HG03045 (cell line): ENCODE measurements at regions not wholly inside any gene's neighbourhood (a gene's known extent, or its start where the extent isn't known, plus 50 kb on each side); places are given as distances from the start of the nearest gene placed in this dataset.
"Not testable (repeated sequence)": the region's sequence is repeated elsewhere in the genome, so short reads cannot be mapped to it uniquely, and the experiment has no call there.

Experiments
- ATAC-seq: cut with Tn5 transposase; IDR thresholded peaks from one replicate; pipeline ENCODE4 v1.9.1; 2021; ENCODE audit warnings: mild to moderate bottlenecking, moderate library complexity; ENCODE audit not compliant: unreplicated experiment

DNA sequence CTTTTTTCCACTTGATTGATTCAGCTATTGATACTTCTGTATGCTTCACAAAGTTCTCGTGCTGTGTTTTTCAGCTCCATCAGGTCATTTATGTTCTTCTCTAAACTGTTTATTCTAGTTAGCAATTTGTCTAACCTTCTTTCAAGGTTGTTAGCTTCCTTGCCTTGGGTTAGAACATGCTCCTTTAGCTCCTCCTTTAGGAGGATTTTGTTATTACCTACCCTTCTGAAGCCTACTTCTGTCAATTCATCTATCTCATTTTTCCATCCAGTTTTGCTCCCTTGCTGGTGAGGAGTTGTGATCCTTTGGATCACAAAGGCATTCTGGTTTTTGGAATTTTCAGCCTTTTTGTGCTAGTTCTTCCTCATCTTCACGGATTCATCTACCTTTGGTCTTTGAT, 344.7 kb upstream of the CLEC14A start:
- not testable (repeated sequence) for ATAC-seq

DNA sequence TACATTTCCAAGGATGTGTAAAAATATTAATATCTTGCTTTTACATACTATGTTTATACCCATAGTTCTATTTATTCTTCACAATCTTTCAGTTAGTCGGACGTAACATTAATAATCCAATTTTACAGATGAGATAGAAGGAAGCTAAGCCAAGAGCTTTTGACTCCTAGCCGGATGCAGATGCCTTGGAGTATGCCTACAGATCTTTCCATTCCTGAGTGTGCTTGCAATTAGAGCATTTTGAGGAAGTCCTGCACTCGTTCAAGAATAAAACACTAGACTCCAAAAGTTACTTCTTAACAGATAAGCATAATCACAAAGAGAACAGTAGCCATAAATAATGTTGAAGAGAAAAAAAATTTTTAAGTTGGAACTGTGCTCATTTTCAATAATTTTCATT, 337.6 kb upstream of the CLEC14A start:
- no peak for ATAC-seq

DNA sequence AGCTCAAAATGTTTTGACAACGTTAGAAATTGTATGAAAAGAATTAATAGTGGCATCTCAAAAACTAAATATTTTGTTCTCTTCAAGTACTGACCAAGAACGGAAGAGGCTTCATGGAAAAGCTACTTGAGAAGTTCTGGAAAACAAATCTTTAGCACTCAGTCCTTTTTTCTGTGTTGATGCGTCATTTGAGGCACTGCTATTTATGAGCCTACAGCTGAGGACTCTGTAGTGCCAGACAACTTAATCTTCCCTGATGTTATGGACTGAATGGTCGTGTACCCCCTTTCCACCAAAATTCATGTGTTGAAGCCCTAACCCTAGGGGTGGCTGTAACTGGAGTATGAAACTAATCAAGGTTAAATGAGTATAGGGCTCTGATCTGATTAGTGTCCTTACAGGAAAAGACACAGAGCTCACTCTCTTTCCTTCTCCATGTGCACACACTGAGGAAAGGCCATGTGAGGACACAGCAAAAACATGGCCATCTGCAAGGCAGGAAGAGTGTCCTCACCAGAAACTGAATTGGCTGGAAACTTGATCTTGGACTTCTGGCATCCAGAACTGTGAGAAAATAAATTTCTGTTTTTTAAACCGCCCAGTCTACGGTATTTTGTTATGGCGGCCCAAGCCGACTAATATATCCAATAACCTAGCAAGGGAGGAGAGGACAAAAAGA, 337.0 kb upstream of the CLEC14A start:
- ATAC-seq = no peak

DNA sequence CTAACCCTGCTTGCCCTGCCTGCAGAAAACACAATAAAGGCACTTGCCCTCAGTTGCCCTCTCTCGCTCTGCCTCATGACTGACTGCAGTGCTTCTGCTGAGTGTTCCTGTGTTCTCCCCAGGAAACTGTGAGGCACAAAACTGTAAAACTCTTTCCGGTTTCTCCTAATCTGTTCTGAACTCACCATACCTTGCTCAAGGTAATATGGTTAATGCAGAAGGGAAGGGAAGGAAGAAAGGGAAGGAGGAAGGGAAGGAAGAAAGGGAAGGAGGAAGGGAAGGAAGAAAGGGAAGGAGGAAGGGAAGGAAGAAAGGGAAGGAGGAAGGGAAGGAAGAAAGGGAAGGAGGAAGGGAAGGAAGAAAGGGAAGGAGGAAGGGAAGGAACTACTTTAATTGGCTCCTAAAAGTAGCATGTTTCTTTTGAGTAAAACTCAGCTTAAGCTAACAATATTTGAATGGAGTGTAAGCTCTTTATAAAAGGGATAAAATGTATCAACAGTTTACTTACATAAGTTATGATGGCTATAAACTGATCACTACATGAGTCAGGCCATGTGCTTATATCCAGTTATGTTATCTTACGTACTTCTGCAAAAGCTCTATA, 334.0 kb upstream of the CLEC14A start:
- no peak for ATAC-seq

DNA sequence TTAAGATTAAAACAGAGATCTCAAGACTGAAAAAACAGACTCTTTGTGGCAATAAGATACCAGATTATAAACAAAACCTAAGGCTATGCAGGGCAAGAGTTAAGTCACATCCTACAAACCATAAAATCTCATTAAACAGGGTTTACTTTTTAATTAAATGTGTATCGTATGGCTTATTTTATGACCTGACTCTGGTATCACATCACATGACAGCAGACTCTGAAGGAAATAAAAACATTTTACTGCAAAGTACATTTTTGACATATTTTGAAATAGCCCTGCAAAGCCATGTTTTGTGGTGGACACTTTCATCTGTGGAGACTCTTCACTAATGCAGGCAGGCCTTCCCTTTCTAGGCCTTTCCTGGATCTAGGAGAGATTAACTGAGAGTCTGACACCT, 327.6 kb upstream of the CLEC14A start:
- no peak for ATAC-seq

DNA sequence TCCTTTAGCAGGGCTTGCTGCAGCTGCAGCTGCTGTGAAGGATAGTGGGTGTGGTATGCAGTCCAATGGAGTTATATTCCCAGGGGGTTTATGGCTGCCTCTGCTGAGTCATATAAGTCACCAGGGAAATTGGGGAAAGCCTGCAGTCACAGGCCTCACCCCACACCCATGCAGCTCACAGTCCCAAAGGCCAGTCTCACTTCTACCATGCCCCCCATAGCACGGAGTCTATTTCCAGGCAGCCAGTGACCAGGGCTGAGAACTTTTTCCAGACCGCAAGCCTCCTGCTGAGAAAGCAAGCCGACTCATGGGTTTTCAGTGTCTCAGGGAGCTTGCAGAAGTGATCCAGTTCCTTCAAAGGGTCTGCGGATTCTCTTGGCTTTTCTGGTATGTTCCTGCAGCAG, 322.4 kb upstream of the CLEC14A start:
- ATAC-seq = no peak

DNA sequence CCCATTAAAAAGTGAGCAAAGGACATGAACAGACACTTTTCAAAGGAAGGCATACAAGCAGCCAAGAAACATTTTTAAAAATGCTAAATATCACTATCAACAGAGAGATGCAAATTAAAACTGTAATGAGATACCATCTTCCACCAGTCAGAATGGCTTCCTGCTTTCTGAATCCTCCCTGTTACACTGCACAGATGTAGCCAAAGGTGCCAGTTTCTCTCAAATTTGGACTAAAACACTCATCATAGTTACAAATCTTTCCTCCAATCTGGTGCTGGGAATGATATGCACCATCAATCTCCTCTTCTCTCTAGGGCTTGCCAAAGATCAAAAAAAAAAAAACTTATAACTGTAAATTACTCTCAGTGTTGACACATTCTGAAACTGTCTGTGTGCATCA, 311.8 kb upstream of the CLEC14A start:
- ATAC-seq = no peak

DNA sequence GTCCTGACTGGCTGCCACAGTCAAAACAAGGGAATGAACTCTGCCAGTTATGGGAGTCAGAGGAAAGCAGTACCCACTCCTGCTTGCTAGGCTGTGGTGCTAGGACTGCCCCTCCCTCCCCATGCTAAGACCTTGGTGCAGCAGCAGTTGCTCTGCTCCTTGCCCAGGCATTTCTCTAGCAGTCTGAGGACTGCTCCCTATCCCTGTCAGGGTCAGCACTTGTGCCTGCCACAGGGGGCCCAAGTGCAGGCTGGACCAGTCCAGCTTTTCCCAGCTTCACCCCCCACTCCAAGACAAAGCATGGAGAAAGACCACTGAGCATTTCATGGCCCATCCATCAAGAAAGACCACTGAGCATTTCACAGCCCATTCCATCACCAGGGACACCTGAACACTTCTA, 305.8 kb upstream of the CLEC14A start:
- ATAC-seq = no peak

DNA sequence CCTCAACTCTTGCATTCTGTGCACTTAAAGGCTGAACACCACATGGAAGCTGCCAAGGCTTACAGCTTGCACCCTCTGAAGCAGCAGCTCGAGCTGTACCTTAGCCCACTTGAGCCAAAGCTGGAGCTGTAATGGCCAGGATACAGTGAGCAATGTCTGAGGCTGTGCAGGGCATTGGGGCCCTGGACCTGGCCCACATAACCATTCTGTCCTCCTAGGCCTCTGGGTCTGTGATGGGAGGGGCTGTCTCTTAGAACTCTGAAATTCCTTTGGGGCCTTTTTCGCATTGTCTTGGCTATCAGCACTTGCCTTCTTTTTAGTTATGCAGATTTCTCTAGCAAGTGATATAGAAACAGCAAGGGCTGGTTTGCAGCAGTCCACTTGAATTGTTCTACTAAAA, 303.8 kb upstream of the CLEC14A start:
- ATAC-seq = no peak

DNA sequence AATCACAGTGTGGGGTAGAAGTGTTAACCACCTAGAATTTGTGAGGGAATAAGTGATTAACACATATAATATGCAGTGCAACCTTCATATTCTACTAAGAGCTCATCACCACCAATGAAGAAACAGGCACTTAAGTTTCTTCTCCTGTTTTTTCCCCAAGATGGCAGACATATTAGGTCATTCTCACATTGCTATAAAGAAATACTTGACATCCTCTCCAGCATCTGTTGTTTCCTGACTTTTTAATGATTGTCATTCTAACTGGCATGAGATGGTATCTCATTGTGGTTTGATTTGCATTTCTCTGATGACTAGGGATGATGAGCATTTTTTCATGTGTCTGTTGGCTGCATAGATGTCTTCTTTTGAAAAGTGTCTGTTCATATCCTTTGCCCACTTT, 301.5 kb upstream of the CLEC14A start:
- not testable (repeated sequence) for ATAC-seq

DNA sequence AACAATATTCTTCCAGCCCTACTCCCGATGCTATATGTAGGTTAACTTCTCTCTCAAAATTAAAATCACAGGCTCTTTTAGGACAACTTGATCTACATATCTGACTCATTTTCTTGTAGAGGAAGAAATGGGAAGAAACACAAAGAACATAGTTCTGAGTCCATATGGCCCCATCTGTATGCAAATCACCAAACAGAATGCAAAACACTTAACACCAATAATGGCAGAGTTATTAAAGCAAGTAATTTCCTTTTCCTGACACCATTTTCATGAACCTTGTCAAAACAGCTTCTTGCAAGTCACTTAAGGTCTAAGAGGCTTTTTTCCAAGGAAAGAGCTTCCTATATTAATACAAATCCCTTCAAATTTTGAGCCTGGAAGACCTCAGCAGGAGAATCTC, 300.4 kb upstream of the CLEC14A start:
- no peak for ATAC-seq

DNA sequence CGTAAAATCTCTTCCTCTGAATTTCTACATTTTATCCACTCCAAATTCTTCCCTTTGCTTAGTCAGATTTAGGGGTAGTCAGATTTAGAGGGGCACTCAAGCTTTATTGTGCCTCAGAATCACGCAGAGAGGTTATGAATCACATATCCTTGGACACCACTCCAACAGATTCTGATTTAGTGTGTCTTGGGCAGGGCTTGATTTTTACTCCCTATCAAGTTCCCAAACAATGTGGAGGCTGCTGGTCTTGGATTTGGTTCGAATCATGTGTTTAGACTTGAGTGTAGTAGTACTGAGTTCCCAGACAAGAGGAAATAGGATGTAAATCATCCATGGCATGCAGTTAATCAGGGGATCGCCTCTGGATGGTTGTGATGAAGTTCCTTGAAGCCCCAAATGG, 298.1 kb upstream of the CLEC14A start:
- ATAC-seq = no peak

DNA sequence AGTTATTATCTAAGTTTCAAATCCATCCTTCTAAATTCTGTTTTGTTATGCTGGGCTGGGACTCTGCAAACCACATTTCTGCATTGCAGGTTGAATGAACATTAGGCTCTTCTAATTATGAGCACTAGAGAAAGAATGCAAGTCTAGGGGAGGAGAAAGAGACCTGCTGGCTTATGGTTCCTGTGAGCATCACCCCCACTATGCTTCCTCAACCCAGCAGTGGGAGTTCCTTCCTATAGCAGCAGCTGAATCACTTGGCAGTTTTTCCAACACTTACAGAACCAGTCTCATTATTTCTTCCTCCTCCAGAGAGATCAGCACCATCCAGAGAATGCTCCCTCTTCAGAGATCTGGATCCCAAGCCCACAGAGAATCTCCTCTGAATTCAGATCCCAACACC, 297.7 kb upstream of the CLEC14A start:
- ATAC-seq = no peak

DNA sequence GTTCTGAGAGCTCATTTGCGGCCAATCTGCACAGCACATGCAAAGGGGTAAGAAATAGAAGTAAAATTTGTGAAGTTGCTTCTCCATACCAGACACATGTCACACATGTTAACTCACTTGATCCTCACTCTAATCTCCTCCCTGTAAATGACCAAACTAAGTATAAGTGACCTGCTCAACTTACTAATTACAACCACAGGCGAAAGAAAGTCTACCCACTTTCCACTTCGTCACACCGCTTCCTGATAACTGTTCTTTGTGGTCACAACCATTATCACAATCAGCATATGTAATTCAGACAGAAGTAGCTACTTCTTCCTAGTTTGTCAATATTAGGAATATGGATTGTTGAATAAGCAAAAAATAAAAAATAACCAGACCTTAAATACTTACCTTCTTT, 293.7 kb upstream of the CLEC14A start:
- no peak for ATAC-seq

DNA sequence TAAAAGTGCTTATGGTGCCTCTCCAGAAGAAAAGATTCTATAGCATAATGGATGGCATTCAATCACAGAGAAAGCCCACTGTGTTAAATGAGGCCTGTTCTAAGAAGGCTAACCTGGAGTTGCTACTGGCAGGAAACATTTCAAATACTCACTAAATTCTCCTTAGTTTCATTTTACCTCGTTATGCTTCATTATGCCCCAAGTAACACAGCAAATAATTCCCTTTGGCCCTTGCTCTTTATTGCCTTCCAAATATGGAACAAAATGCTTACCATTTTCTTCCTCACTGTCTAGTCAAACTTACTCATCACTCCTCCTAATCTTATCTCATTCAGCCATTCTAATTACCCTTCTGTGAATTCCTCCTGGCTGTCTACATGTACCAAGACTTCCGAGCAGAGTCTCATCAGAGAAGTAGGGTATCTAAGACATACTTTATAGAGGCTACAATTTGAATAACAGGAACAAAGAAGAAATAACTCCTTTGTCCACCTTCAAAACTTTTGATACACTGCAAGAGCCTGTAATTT, 292.1 kb upstream of the CLEC14A start:
- no peak for ATAC-seq

DNA sequence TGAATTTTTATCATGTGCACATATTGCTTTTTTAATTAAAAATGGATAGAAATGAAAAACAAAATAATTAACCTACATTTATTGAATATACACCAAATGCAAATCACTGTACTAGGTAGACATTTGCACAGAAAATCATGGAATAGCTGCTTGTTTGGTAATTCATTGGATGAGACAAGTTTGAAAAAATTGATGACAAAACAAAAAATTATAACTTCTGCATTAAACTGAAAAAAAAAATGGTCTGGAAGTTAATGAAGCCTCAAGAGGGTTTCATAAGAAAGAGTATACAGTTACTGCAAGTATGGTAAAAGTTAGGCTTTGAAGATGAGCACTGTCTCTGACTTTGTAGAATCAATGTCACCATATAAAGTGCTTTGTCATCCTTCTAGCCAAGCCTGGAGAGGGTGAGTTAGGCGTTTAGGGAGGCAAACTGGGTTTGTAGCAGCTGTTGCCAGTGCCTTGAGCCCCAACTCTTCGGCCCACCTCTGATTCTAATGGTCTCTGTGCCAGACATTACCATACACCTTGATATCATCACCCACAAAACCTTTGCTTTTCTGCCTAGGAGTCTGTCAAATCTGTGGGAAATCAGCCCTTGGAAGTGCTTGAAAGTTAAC, 291.1 kb upstream of the CLEC14A start:
- no peak for ATAC-seq

DNA sequence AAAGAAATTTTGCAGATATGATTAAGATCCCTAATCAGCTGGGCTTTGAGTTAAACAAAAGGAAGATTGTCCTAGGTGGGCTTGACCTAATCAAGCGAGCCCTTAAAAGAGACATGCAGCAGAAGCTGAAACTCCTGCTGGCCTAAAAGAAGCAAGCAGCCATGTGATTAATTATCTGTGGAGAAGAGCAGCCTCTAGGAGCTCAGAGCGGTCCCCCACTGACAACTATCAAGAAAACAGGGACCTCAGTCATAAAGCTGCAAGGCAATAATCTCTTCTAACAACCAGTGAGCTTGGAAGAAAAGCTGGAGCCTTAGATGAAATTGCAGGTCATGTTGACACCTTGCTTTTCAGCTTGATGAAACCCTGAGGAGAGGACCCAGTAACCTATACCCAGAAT, 288.9 kb upstream of the CLEC14A start:
- ATAC-seq = no peak

DNA sequence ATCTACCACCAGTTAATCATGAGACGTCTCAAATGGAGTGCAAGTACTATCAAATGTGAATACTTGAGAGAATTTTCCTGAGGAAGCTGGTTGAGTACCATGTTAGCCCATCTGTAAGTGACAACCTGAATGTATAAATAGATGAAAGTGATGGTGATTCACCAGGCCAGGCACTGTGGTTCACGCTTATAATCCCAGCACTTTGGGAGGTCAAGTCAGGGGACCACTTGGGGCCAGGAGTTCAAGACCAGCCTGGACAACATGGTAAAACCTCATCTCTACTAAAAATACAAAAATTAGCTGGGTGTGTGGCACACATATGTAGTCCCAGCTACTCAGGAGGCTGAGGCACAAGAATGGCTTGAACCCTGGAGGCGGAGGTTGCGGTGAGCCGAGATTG, 288.0 kb upstream of the CLEC14A start:
- ATAC-seq = not testable (repeated sequence)

DNA sequence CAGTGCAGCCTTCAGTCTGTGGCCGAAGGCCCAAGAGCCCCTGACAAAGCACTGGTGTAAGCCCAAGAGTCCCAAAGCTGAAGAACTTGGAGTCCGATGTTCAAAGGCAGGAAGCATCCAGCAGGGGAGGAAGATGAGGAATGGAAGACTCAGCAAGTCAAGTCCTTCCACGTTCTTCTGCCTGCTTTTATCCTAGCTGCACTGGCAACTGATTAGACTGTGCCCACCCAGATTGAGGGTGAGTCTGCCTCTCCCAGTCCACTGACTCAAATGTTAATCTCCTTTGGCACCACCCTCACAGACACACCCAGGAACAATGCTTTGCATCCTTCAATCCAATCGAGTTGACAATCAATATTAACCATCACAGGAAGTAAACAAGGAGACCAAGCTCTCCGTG, 282.2 kb upstream of the CLEC14A start:
- not testable (repeated sequence) for ATAC-seq

DNA sequence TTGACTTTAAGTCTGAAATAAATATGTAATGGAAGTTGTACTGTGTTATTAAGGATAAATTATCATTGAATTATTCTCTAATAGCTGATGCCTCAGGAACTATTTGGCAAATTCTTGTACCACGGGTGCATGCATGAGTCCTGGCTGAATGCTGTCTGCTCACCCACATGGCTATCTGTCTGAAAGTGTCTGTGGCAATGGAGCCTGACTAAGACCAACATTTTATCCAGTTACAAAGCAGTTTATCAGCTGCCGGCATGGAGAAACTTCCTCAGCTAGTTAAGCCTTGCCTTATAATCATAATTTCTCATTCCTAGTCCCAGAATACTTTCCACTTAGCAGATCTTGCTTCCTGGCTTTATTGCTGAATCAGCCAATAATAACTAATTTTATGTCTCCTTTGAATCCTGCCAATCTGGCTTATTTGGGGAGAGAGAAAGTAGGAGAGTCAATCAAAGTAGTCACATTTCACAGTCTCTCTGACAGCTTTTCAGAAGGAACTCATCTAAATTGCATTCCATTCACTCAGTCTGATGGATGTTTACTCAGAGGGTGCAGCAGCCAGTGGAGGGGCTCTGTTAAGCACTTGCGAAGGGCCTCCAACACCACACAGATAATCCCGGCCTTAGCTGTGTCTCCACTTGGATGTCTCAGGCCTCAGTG, 280.6 kb upstream of the CLEC14A start:
- ATAC-seq = no peak

DNA sequence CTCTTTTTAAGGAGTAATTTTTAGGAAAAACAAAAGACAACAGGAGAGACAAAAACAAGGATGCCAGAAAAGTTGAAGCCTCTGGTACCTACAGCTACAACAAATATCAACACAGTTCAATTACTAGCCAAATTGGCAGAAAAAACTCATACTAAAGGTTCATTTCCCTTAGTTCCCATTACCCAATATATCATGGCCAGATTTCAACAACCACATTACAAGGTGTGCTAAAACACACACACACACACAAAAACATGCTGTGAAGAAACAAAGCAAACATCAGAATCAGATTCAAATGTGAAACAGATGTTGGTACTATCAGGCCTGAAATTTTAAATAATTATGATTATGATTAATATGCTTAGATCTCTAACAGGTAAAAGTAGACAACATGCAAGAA, 272.7 kb upstream of the CLEC14A start:
- ATAC-seq = no peak

DNA sequence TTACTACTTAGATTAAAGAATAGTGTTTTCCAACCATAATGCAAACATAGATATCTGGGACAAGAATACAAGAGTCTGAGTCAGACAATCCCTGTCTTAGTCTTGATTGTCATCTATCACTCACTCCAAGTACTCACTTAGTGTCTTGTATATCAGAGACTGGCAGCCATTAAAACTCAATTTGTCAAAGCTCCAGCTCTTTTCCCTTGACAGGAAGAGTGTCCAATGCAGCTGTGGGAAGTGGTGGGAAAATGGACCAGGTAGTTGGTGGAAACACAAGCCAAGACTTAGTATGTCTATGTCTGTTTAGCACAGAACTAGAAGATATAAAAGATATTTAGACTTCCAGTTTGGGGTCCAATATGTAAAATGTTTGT, 271.6 kb upstream of the CLEC14A start:
- no peak for ATAC-seq
